ENCODE measurements at regions not wholly inside any gene's neighbourhood (a gene's known extent, or its start where the extent isn't known, plus 50 kb on each side); places are given as distances from the start of the nearest gene placed in this dataset.
A peak's percentile ranks its signal among the peaks of the same experiment; 100 is the strongest.

DNA sequence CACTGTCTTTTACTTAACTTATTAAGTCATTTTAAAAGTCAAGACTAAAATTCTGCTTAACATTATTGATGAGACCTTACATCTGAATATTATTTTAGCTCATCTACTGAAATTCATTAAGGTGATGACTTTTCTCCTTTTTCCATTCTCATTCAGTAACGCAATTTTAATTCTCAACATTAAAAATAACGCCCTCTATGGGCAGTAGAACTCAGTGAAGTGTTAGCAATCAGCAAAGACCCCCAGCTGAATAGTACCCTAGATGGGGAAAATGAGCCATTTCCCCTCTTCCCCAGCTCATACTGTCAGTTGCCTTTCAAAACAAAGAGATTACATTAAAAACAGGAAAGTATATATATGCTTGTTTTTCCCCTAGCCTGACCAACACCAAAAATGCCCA is 203.3 kb downstream of the NR4A2 start:
- Histone ChIP-seq H3K36me3 (ENCODE audit: control insufficient read depth in 2 of 4, insufficient read depth in 4 of 4, low read length in 3 of 4) (no peaks in the 10 kb centered on the region), H3K23ac (ENCODE audit: insufficient read length) (no peak overlapping the region), H2AFZ (ENCODE audit: low read length) (no peak overlapping the region), H3K79me1 (ENCODE audit: low read depth, low read length) (no peaks in the 10 kb centered on the region), H3K23me2 (ENCODE audit: low read depth, low read length) (no peaks in the 10 kb centered on the region), H3K4me1 (replicated peaks in 1 of 4; ENCODE audit: control insufficient read depth in 3 of 4, insufficient read depth in 4 of 4, low read length in 3 of 4) (peaks cover 0 to 2% (median 2%) of the 10 kb centered on the region in 4 experiments; a peak in 3 of 7 replicates), H2BK12ac (ENCODE audit: low read depth, low read length) (no peak overlapping the region), H4K20me1 (replicated peaks in 1 of 2; ENCODE audit: control insufficient read depth in 1 of 2, insufficient read depth in 2 of 2, low read length in 2 of 2) (no peaks in the 10 kb centered on the region), H4K5ac (ENCODE audit: insufficient read length, low read depth, low read length) (no peak overlapping the region), H2BK120ac (replicated peaks; ENCODE audit: low read depth, low read length) (no peak overlapping the region), H2AK5ac (ENCODE audit: low read depth, low read length) (no peak overlapping the region), H3K56ac (replicated peaks; ENCODE audit: insufficient read length, low read depth, low read length) (no peak overlapping the region), H4K8ac (ENCODE audit: extremely low read depth, insufficient read depth, low read length) (no peak overlapping the region), H3K4me3 (ENCODE audit: extremely low read depth in 1 of 4, insufficient read depth in 2 of 4, low read depth in 3 of 4, low read length in 4 of 4) (no peak overlapping the region), H2BK20ac (ENCODE audit: low read length) (no peak overlapping the region), H2BK5ac (ENCODE audit: low read depth, low read length) (no peak overlapping the region), H3K18ac (ENCODE audit: extremely low read depth, low read length) (no peak overlapping the region), H3K27ac (ENCODE audit: low read depth, low read length) (no peak overlapping the region), H4K91ac (replicated peaks; ENCODE audit: insufficient read length, low read length) (no peak overlapping the region), H3K9ac (replicated peaks in 1 of 4; ENCODE audit: extremely low read depth in 1 of 4, low read depth in 3 of 4, low read length in 3 of 4) (no peak overlapping the region), H3K27me3 (replicated peaks in 1 of 4; ENCODE audit: control insufficient read depth in 3 of 4, extremely low read depth in 1 of 4, insufficient read depth in 3 of 4, low read length in 3 of 4) (no peaks in the 10 kb centered on the region), H3K79me2 (ENCODE audit: control insufficient read depth in 1 of 2, insufficient read depth in 2 of 2, low read length in 2 of 2) (no peaks in the 10 kb centered on the region), H3K4me2 (ENCODE audit: insufficient read depth in 1 of 2, low read depth in 2 of 2, low read length in 2 of 2) (no peak overlapping the region), H3K9me3 (ENCODE audit: insufficient read depth in 2 of 2, low read depth in 1 of 2, low read length in 1 of 2) (no peaks in the 10 kb centered on the region), H3K14ac (ENCODE audit: insufficient read length) (no peak overlapping the region), H2BK15ac (ENCODE audit: low read length) (no peak overlapping the region), H3K4ac (replicated peaks; ENCODE audit: insufficient read length, low read depth, low read length) (no peak overlapping the region)
- peak; percentile 7 for FAIRE-seq
- TF ChIP-seq RAD21 (IDR thresholded peaks at IDR 0.05 in 1 of 2, conservative IDR thresholded peaks at IDR 0.05 in 1 of 2; ENCODE audit: low read depth in 2 of 2, low read length in 2 of 2) (peak; percentile 19 to 23; a peak in 2 of 4 replicates), KDM4A (IDR thresholded peaks at IDR 0.05; ENCODE audit: low read depth, low read length, severe bottlenecking) (no peak), HDAC6 (IDR thresholded peaks at IDR 0.05; ENCODE audit: low read depth, low read length) (no peak), CHD1 (IDR thresholded peaks at IDR 0.05; ENCODE audit: low read depth, low read length) (no peak), SIX5 (IDR thresholded peaks at IDR 0.05; ENCODE audit: low read depth, low read length) (no peak), SIN3A (conservative IDR thresholded peaks at IDR 0.05 in 1 of 2, IDR thresholded peaks at IDR 0.05 in 1 of 2; ENCODE audit: low read depth in 1 of 2, low read length in 2 of 2) (no peak), BRCA1 (IDR thresholded peaks at IDR 0.05; ENCODE audit: low read depth, low read length) (no peak), POLR2AphosphoS5 (IDR thresholded peaks at IDR 0.05; ENCODE audit: low read depth, low read length) (no peak)
- TF ChIP-seq, protein P1, sequence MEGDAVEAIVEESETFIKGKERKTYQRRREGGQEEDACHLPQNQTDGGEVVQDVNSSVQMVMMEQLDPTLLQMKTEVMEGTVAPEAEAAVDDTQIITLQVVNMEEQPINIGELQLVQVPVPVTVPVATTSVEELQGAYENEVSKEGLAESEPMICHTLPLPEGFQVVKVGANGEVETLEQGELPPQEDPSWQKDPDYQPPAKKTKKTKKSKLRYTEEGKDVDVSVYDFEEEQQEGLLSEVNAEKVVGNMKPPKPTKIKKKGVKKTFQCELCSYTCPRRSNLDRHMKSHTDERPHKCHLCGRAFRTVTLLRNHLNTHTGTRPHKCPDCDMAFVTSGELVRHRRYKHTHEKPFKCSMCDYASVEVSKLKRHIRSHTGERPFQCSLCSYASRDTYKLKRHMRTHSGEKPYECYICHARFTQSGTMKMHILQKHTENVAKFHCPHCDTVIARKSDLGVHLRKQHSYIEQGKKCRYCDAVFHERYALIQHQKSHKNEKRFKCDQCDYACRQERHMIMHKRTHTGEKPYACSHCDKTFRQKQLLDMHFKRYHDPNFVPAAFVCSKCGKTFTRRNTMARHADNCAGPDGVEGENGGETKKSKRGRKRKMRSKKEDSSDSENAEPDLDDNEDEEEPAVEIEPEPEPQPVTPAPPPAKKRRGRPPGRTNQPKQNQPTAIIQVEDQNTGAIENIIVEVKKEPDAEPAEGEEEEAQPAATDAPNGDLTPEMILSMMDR (IDR thresholded peaks at IDR 0.05; ENCODE audit: control extremely low read depth in 1 of 3, insufficient read depth in 1 of 3, low read depth in 1 of 3, low read length in 3 of 3), result peak in 1 of 3 experiments; percentile 41; a peak in 1 of 4 replicates
- CTCF ChIA-PET (ENCODE audit: partially characterized antibody), result interaction anchor here (0.7 to 2.4 kb wide), 12 partner anchors 17 to 1064 kb away, joined by 3 to 9 read pairs (median 3); no protein-coding TSS in a partner anchor
- 70% methylated on average over 2 of the region's 2 CpGs; no CpG with 5 or more reads in 1 of the 2 experiments for WGBS, 2 experiments (ENCODE audit: extremely low coverage in 1 of 2, insufficient coverage in 1 of 2, insufficient read length in 1 of 2, insufficient replicate concordance in 2 of 2, low coverage in 1 of 2, low lambda C conversion rate in 2 of 2, missing lambda C conversion rate in 1 of 2)
- POLR2A ChIA-PET (ENCODE audit: partially characterized antibody), result no interaction called here
- DNase-seq (ENCODE audit: low read depth in 1 of 2, low spot score in 2 of 2), result no peak

Measured in H1 (cell line).